ENCODE measurements at regions not wholly inside any gene's neighbourhood (a gene's known extent, or its start where the extent isn't known, plus 50 kb on each side); places are given as distances from the start of the nearest gene placed in this dataset.

DNA sequence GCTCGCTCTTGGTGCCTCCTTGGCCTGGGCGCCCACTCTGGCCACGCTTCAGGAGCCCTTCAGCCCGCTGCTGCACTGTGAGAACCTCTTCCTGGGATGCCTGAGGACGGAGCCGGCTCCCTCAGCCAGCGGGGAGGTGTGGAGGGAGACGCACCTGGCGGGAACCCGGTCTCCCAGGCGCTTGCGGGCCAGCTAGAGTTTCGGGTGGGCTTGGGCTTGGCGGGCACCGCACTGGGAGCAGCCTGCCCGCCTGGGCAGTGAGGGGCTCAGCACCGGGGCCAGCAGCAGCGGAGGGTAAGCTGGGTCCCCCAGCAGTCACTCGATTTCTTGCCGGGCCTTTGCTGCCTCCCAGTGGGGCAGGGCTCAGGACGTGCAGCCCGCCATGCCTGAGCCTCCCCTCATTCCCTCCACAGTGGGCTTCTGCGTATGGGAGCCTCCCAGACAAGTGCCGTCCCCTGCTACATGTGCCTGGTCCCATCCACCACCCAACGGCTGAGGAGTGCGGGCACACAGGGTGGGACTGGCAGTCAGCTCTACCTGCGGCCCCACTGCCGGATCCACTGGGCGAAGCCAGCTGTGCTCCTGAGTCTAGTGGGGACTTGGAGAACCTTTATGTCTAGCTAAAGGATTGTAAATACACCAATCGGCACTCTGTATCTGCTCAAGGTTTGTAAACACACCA, 708.7 kb downstream of the VGLL3 start:
- DNase-seq (ENCODE audit: low read depth): no peak

DNA sequence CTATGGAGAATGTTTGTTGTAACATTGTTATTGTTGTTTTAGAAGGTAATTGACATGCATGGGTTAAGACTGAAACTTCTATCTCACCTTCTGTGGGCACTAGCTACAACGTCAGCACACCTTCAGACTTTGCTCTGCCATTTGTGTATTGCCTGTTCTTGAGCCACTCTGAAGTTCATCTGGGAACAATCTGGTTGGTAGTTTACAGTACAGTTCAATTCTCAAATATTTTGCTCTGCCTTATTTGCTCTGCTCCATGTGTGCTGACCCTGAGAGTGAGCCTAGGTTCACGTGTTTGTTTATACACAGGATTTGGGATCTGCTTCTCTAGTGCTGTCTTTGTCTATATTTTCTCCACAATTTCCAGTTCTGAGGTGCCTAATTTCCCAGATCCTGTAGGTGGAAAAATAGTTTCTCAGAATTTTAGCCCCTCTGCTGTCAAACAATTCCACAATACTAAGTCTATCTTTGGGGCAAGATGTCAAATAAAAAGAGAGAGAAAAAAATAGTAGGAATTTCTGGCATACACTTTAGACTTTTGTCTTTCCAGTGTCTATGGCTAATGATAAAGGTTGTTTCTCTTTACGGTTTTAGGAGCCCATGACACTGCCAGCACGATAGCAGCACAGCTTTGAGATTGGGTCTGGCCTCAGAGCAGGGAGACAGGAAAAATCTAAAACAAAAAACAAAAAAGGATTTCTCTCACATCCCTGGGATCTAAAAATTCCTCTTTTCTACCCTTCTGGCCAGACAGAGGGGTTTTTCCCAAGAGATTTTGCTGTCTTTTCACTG, 721.4 kb downstream of the VGLL3 start:
- DNase-seq (ENCODE audit: low read depth): no peak

- no peak for DNase-seq (ENCODE audit: low read depth)
These were observed 732.9 kb downstream of the VGLL3 start for GRCh38 chr3:86257955-86258641.

DNA sequence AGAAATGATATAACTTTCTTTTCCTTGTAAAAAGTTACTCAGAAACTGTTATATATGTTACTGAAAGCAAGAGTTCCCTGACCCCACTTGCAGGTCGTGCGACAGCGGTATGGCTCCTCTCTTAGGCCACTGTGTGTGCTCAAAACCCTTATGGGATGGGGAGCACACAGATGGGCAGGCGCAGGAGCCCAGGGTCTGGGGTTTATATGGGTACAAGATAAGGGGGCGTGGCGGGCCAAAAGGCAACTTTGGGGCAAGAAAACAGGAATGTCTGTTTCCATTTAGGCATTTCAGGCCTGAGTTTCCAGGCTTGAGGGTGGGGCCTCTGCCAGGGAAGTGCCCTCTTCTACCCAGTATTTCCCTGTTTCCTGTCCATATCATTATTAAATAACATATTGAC, 736.5 kb downstream of the VGLL3 start:
- DNase-seq (ENCODE audit: low read depth): no peak

GRCh38 chr3:86251781-86252180, 739.2 kb downstream of the VGLL3 start:
- DNase-seq (ENCODE audit: low read depth): no peak

- no peak for DNase-seq (ENCODE audit: low read depth)
These were observed 741.1 kb downstream of the VGLL3 start for GRCh38 chr3:86249833-86250232.

GRCh38 chr3:86245360-86245759, 745.6 kb downstream of the VGLL3 start:
- no peak for DNase-seq (ENCODE audit: low read depth)

DNA sequence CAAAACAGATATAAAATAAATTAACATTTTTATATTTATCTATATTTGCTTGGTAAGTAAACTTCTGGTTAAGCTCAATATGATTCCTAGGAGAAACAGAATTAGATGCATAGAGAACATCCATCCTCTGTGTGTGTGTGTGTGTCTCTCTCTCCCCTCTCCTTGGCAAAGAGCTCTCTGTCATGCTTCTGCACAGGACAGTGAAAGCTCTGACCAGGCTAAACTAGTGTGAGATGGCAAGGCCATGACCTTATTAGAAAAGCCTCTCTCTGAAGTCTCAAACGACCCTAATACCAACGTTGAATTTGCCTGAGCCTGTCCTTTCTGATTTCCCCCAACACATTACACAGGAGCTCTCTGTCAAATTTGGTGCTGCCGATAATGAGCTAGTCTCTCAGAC, 746.0 kb downstream of the VGLL3 start:
- no peak for DNase-seq (ENCODE audit: low read depth)

DNA sequence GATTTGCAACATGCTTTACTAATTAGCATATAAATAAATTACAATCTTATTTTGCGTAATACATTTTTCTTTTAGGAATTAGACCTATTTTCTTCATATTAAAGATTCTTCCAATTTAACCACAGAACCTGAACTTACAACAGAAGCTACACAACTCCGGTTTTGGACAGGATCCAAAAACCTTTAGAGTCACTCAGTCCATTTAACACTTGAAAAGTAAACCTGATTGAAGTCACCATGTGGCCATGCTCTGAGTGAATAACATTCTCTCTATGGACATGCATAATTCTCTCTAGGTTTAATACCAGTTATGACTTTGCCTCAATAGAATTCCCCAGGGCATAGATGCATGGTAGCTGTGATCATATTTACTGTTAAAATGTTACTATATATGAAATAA, 751.0 kb downstream of the VGLL3 start:
- no peak for DNase-seq (ENCODE audit: low read depth)

GRCh38 chr3:86234506-86235254, 756.3 kb downstream of the VGLL3 start:
- DNase-seq (ENCODE audit: low read depth): no peak

DNA sequence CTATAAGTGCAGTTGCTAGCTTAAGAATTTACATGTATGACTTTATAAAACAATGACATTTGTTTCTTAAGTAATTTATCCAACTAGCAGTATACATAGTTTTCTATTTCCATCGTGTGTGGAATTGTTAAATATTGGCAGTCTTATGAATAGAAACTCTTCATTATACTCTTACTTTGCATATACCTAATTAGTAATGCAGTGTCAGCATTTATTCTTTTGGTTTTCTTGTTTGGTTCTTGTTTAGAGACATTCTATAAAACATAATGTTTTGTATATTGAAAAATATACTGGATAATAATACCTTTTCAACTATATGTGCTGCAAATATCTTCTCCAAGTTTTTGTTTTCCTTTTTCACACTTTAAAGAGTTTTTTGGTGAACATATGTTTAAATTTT, 760.2 kb downstream of the VGLL3 start:
- no peak for DNase-seq (ENCODE audit: low read depth)

GRCh38 chr3:86229775-86230094, 761.2 kb downstream of the VGLL3 start:
- no peak for DNase-seq (ENCODE audit: low read depth)

DNA sequence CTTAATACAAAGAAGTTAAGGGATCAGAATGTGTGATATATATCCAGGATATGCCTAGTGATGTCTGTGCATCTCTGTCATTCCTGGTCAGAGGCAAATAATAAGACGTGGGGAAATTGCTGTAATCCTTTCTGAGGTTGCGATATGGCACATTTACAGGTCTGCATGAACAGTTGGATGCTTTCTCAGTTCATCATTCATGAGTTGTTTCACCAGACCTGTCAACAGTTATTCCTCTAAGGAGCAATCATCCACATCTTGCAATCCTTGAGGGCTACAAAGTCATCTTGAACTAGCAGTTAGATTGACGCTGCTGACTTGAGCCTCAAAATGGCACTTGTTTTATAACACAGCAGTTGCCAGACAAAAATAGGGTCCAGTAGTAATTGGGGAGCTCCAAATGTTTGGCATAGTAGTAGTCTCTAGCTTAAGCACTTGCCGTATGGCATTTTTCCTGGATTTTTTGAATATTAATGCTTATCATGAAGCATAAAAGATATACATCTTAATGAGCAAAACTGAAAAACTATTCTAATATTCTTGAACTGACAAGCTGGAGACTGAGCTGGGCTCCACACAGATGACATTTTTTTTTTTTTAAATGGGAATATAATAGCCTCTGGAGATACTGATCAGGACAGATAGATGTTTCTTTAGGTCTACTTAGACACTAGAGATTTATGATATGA, 761.7 kb downstream of the VGLL3 start:
- no peak for DNase-seq (ENCODE audit: low read depth)

DNA sequence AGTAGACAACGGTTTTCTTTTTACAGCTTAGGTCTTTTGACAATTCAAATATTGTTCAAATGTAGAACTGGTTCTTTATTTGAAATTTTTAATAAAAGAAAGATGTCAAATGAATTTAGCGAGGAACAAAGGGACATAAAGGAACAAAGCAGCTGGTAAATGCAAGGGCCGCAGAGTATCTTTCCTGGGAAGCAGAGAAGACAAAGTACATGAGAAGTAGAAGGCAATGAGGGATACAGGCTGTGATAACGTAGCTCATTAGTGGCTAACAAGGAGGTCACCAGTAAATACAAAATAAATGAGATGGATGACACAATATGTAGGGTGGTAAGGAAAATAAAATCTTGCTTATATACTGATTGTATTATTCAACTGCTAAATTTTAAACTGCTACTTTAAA, 762.8 kb downstream of the VGLL3 start:
- no peak for DNase-seq (ENCODE audit: low read depth)

GRCh38 chr3:86225461-86225860, 765.5 kb downstream of the VGLL3 start:
- peak; percentile 19 for DNase-seq (ENCODE audit: low read depth)

- DNase-seq (ENCODE audit: low read depth): no peak
These were observed 769.3 kb downstream of the VGLL3 start for GRCh38 chr3:86221601-86222000.

DNA sequence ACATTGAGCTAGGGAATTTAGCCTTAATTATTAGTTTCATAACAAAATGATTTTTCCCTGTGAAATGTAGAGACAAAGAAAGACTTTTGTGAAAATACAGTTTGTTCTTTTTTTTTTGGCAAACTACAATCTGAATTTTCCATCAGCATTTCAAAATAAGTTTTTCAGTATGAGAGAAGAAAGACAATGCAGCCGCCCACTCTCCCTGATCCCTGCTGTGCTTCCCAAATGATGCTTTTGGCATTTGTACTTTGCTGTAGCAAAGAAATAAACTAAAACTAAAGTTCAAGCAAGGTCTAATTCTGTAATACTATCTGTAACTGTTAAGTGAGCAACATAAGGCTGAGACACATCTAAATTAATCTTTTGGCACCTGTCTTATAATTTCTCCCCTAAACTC, 782.2 kb downstream of the VGLL3 start:
- no peak for DNase-seq (ENCODE audit: low read depth)

DNA sequence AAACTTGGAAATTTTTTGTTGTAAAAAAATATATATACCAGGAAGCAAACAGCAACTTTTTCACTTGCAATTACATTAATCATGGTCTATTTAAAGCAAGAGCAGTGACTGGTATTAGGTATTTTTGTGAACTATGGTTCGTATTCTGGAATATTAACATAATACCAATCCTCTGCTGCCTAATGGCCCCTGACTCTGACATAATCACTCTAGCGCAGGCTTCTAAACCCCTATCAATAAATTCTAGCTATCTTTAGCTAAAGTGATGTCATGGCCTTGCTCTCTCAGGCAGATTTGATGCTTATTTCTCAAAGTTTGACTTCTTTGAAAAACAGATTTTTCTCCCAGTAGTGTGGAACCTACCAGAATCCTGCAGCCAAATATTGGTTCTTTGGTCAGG, 808.3 kb downstream of the VGLL3 start:
- DNase-seq (ENCODE audit: low read depth): no peak

- no peak for DNase-seq (ENCODE audit: low read depth)
These were observed 810.3 kb downstream of the VGLL3 start for GRCh38 chr3:86180696-86181095.

- no peak for DNase-seq (ENCODE audit: low read depth)
These were observed 812.9 kb downstream of the VGLL3 start for GRCh38 chr3:86178095-86178494.

DNA sequence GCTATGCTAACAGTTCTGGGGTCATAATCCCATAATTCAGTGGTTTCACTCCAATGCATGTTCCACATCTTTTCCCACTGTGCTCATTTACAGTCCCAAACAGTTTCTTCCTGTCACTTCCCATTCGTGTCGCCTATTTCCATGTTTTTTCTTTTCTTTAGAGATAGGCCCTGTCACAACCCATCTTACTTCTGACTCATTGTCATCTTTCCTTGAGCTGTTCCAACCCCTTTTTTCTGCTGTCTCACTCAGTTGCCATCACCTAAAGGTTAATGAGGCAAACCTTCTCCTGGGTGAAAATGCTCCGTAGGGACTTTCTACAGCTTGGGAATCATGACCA, 814.5 kb downstream of the VGLL3 start:
- DNase-seq (ENCODE audit: low read depth): no peak

Data from non-pigmented ciliary epithelial cell (primary cell).